Heart left ventricle (tissue), 16 donors: ENCODE measurements at regions not wholly inside any gene's neighbourhood (a gene's known extent, or its start where the extent isn't known, plus 50 kb on each side); places are given as distances from the start of the nearest gene placed in this dataset.

Experiments used
- ATAC-seq, 4 donors: fragments of 200-7000 bp; cut with Tn5 transposase; one replicate each; pipeline ENCODE4 v1.9.1; 2020 to 2022; ENCODE audit warnings: moderate library complexity in 4 of 4, mild to moderate bottlenecking in 3 of 4, moderate number of reproducible peaks in 1 of 4
- DNase-seq, 5 donors: peaks; one replicate each; pipeline ENCODE4 v3.0.0-alpha.2; 2020
- H3K27ac ChIP-seq, 12 donors: fragments of 200-600 bp; sonication (generic) in 4 of 12; one replicate each; pipeline versions ENCODE4 v1.5.0 to v1.8.0; 2016 to 2022; ENCODE audit warnings: mild to moderate bottlenecking in 2 of 12
- H3K27me3 ChIP-seq, 9 donors: fragments of 200-600 bp; sonication (generic) in 2 of 9; one replicate each; pipeline versions ENCODE4 v1.5.1 to v1.8.0; 2016 to 2022; ENCODE audit warnings: mild to moderate bottlenecking in 3 of 9
- H3K36me3 ChIP-seq, 9 donors: fragments of 200-600 bp; sonication (generic) in 2 of 9; one replicate each; pipeline versions ENCODE4 v1.5.0 to v1.8.0; 2018 to 2022; ENCODE audit warnings: mild to moderate bottlenecking in 2 of 9
- H3K4me1 ChIP-seq, 12 donors: fragments of 200-600 bp; sonication (generic) in 4 of 12; one replicate each; pipeline versions ENCODE4 v1.5.0 to v1.8.0; 2016 to 2022; ENCODE audit warnings: mild to moderate bottlenecking in 3 of 12
- H3K4me3 ChIP-seq, 12 donors: fragments of 200-600 bp; sonication (generic) in 4 of 12; one replicate each; pipeline versions ENCODE4 v1.5.0 to v1.8.0; 2017 to 2022; ENCODE audit warnings: mild to moderate bottlenecking in 9 of 12, moderate library complexity in 4 of 12
- H3K9me3 ChIP-seq, 12 donors: fragments of 200-600 bp; sonication (generic) in 4 of 12; one replicate each; pipeline versions ENCODE4 v1.5.0 to v1.8.0; 2016 to 2022; ENCODE audit warnings: mild to moderate bottlenecking in 1 of 12
- POLR2A ChIP-seq, 2 donors: fragments of 450-650 bp; IDR thresholded peaks; one replicate each; pipeline ENCODE4 v1.6.1; 2017; ENCODE audit warnings: antibody characterized with exemption in 2 of 2, mild to moderate bottlenecking in 2 of 2, moderate library complexity in 2 of 2
- WGBS, 4 donors: extraction: QIAGEN DNeasy Blood & Tissue Kit in 2 of 4; methylation state at CpG; one replicate each; pipeline versions ENCODE4 v1.1.5 to v1.1.7; 2013 to 2018; 5-methylcytosine and 5-hydroxymethylcytosine counted together
- intact Hi-C, 10 donors: fragments of 100-400 bp; cut with DNase I; formaldehyde crosslinking; loops; one replicate each; pipeline versions ENCODE4 v1.11.1 to v1.14.2; 2022
- TF ChIP-seq, protein P1 (sequence below), 12 donors: fragments of 200-600 bp; sonication (generic) in 4 of 12; IDR thresholded peaks; one replicate each; pipeline versions ENCODE4 v1.5.0 to v1.8.0; 2018 to 2022; ENCODE audit warnings: antibody characterized with exemption in 12 of 12, mild to moderate bottlenecking in 5 of 12
- donor health status: ischemic (EF 13 %, LVEDD 7.1; RV severe dilation, severe dysfunction).
- donor health status: healthy with polysubstance abuse.
- donor health status: DM: no; HTN: yes; CAD: no.
- donor health status: DM: no; HTN: no; CAD: no.
- donor health status: ischemic (EF 25% LVEDD 6.9; RV normal size, moderate dysfunction).
- donor health status: ischemic (EF 25% LVEDD 5.7; RV mildly dilated, moderate dysfunction).
- donor health status: healthy.
- donor health status: DM: yes; HTN: yes; CAD: no.
- donor health status: ischemic (EF 35%, LVEDD 5.7; RV mildly dilated, moderate dysfunction).
- donor health status: nonischemic (EF 11% LVEDD 7.7; RV severe dilation, severe dysfunction).
- donor health status: DM: yes; HTN: yes; CAD: no.
- donor health status: PGD.
- donor health status: ischemic (EF 29% LVEDD 5.4; RV normal size, mild dysfunction).
- donor health status: nonischemic (EF 23%, LVEDD 6.1; RV moderate dilation, normal function).

DNA sequence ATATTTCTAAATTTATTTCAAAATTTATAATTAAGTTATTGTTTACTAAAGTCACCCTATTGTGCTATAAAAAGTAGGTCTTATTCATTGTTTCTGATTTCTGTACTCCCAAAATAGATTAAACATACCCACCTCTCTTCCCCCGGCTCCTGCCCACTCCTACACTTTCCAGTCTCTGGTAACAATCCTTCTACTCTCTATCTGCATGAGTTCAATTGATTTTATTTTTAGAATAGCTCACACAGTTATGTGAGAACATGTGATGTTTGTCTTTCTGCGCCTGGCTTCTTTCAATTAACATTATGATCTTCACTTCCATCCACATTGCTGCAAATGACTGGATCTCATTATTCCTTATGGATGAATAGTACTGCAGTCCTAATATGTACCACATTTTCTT, 269.3 kb downstream of the ACTRT1 start:
- Histone ChIP-seq H3K9me3 (peaks cover 0 to 9% (median 0%) of the 10 kb centered on the region in 12 donors), H3K36me3 (no peaks in the 10 kb centered on the region), H3K27me3 (no peaks in the 10 kb centered on the region), H3K27ac (no peak overlapping the region), H3K4me3 (no peak overlapping the region), H3K4me1 (no peaks in the 10 kb centered on the region)
- intact Hi-C loops, result no loop called here
- peak in 2 of 4 donors; percentile 58 to 77 for ATAC-seq
- 41 to 69% (median 50%) methylated on average over 2 of the region's 2 CpGs for WGBS, 4 donors
- TF ChIP-seq, protein P1, sequence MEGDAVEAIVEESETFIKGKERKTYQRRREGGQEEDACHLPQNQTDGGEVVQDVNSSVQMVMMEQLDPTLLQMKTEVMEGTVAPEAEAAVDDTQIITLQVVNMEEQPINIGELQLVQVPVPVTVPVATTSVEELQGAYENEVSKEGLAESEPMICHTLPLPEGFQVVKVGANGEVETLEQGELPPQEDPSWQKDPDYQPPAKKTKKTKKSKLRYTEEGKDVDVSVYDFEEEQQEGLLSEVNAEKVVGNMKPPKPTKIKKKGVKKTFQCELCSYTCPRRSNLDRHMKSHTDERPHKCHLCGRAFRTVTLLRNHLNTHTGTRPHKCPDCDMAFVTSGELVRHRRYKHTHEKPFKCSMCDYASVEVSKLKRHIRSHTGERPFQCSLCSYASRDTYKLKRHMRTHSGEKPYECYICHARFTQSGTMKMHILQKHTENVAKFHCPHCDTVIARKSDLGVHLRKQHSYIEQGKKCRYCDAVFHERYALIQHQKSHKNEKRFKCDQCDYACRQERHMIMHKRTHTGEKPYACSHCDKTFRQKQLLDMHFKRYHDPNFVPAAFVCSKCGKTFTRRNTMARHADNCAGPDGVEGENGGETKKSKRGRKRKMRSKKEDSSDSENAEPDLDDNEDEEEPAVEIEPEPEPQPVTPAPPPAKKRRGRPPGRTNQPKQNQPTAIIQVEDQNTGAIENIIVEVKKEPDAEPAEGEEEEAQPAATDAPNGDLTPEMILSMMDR (IDR thresholded peaks at IDR 0.05), result no peak
- TF ChIP-seq POLR2A (IDR thresholded peaks at IDR 0.05), result no peak
- DNase-seq, result no peak

DNA sequence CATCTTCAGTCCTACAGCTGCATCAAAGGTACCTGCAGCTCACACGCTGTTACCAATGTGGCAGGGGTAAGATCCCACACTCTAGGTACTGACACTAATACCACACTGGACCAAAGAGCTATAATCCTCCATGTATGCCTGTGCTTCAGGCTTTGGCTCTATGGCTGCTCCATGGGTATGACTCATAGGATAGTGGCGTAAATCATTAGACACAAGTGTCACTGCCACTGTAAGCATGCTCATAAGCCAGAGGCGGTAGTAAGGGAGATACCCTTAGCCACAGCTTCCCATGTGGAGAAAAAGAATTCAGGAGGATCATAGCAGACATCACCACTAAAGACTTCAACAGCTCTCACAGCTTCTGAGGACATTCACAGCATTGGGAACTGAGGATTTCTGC, 287.5 kb downstream of the ACTRT1 start:
- DNase-seq (no peak), ATAC-seq (no peak)
- Histone ChIP-seq H3K4me1 (no peaks in the 10 kb centered on the region), H3K4me3 (no peak overlapping the region), H3K27ac (no peak overlapping the region), H3K27me3 (no peaks in the 10 kb centered on the region), H3K9me3 (no peaks in the 10 kb centered on the region), H3K36me3 (no peaks in the 10 kb centered on the region)
- TF ChIP-seq, protein P1 (IDR thresholded peaks at IDR 0.05), result no peak
- TF ChIP-seq POLR2A (IDR thresholded peaks at IDR 0.05), result no peak
- 59 to 91% (median 85%) methylated on average over 3 of the region's 3 CpGs for WGBS, 4 donors
- intact Hi-C loops, result no loop called here

DNA sequence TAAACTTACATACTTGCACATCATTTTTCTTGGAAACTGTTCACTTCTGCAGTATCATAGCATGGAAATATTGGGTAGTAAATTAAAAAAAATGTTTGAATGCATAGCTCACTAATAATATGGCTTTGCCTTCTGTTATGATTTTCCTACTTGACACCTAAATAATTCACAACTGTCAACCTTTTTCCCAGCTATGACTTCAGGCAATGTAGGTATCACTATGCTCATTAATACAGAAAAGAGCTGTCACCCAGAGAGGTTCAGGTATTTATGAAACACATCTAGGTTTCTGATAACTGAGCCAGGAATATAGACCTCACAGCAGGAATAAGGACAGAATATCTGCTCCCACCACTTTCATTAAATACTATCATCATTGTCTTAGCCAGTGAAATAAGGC, 289.5 kb downstream of the ACTRT1 start:
- no peak for TF ChIP-seq POLR2A (IDR thresholded peaks at IDR 0.05)
- TF ChIP-seq, protein P1 (IDR thresholded peaks at IDR 0.05), result no peak
- no peak for DNase-seq
- ATAC-seq, result no peak
- Histone ChIP-seq H3K27me3 (no peaks in the 10 kb centered on the region), H3K36me3 (no peaks in the 10 kb centered on the region), H3K27ac (no peak overlapping the region), H3K4me1 (no peaks in the 10 kb centered on the region), H3K9me3 (no peaks in the 10 kb centered on the region), H3K4me3 (no peak overlapping the region)
- intact Hi-C loops, result no loop called here

DNA sequence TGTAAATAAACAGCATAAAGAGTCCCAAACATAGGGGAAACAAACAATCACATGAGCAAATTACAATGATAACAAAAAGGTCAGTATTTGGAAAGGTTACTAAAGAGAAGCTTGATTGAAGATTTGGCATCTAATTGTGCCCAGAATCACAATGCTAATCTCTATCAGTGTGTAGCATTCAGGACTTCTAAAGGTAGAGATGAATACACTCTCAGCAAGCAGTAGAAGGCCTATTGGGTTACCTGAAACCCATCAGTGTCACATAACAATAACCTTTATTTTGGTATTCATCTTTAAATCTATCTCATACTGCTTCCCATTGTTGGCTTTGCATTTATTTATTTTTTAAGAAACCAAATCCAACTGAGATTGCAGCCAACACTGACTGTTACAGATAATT, 319.5 kb downstream of the ACTRT1 start:
- DNase-seq (no peak), ATAC-seq (no peak)
- intact Hi-C loops, result no loop called here
- Histone ChIP-seq H3K4me3 (no peak overlapping the region), H3K9me3 (no peaks in the 10 kb centered on the region), H3K4me1 (no peaks in the 10 kb centered on the region), H3K27me3 (peaks cover 0 to 5% (median 0%) of the 10 kb centered on the region in 9 donors), H3K27ac (no peak overlapping the region), H3K36me3 (no peaks in the 10 kb centered on the region)
- TF ChIP-seq, protein P1 (IDR thresholded peaks at IDR 0.05), result no peak
- TF ChIP-seq POLR2A (IDR thresholded peaks at IDR 0.05), result no peak
